GM12892 (cell line): ENCODE measurements at regions not wholly inside any gene's neighbourhood (a gene's known extent, or its start where the extent isn't known, plus 50 kb on each side); places are given as distances from the start of the nearest gene placed in this dataset.

Experiments
- DNase-seq: peaks from one replicate; pipeline ENCODE4 v3.0.0; 2011; ENCODE audit not compliant: insufficient read length
- FAIRE-seq: peaks from 2 replicates; lab custom pipeline; 2011; peaks lifted over from hg19 to GRCh38; lab: Jason Lieb, UNC
- POLR2A ChIP-seq: IDR thresholded peaks from 2 replicates; pipeline ENCODE4 v1.6.1; 2011; ENCODE audit warnings: low read depth, low read length, control low read depth
- POLR2AphosphoS5 ChIP-seq: IDR thresholded peaks from 2 replicates; pipeline ENCODE4 v1.6.1; 2011; ENCODE audit warnings: low read depth, low read length, control low read depth
- TAF1 ChIP-seq: IDR thresholded peaks from 2 replicates; pipeline ENCODE4 v1.6.1; 2011; ENCODE audit warnings: low read depth, mild to moderate bottlenecking, control low read depth, low read length, borderline replicate concordance

- no peak for FAIRE-seq
- no peak for TF ChIP-seq TAF1
- TF ChIP-seq POLR2AphosphoS5: no peak
- no peak for TF ChIP-seq POLR2A
- DNase-seq: no peak
These were observed 235.2 kb downstream of the ALDH8A1 start for GRCh38 chr6:134714679-134715078.

GRCh38 chr6:134714113-134714512 lies 235.8 kb downstream of the ALDH8A1 start:
- TF ChIP-seq TAF1 (no peak), POLR2A (no peak), POLR2AphosphoS5 (no peak)
- FAIRE-seq: no peak
- no peak for DNase-seq

- FAIRE-seq (no peak), DNase-seq (no peak)
- no peak for TF ChIP-seq POLR2AphosphoS5
- TF ChIP-seq TAF1: no peak
- no peak for TF ChIP-seq POLR2A
These were observed 237.6 kb downstream of the ALDH8A1 start for GRCh38 chr6:134712311-134712710.

- FAIRE-seq: no peak
- no peak for TF ChIP-seq TAF1
- no peak for TF ChIP-seq POLR2A
- no peak for DNase-seq
These were observed 241.8 kb downstream of the ALDH8A1 start for GRCh38 chr6:134708079-134708478.

GRCh38 chr6:134707342-134708031 lies 242.4 kb downstream of the ALDH8A1 start:
- FAIRE-seq (no peak), DNase-seq (no peak)
- TF ChIP-seq POLR2A (no peak), TAF1 (no peak), POLR2AphosphoS5 (no peak)

GRCh38 chr6:134706806-134707205 lies 243.1 kb downstream of the ALDH8A1 start:
- TF ChIP-seq TAF1 (no peak), POLR2A (no peak), POLR2AphosphoS5 (no peak)
- DNase-seq (no peak), FAIRE-seq (no peak)

GRCh38 chr6:134706153-134706552 lies 243.7 kb downstream of the ALDH8A1 start:
- FAIRE-seq (no peak), DNase-seq (no peak)
- TF ChIP-seq POLR2AphosphoS5 (no peak), POLR2A (no peak), TAF1 (no peak)

- FAIRE-seq (no peak), DNase-seq (no peak)
- TF ChIP-seq TAF1 (no peak), POLR2AphosphoS5 (no peak), POLR2A (no peak)
These were observed 246.7 kb downstream of the ALDH8A1 start for GRCh38 chr6:134703206-134703605.

- FAIRE-seq: no peak
- TF ChIP-seq POLR2AphosphoS5 (no peak), TAF1 (no peak), POLR2A (no peak)
- no peak for DNase-seq
These were observed 247.6 kb downstream of the ALDH8A1 start for GRCh38 chr6:134702279-134702678.

GRCh38 chr6:134701301-134701700 lies 248.6 kb downstream of the ALDH8A1 start:
- TF ChIP-seq TAF1: no peak
- TF ChIP-seq POLR2AphosphoS5: no peak
- no peak for TF ChIP-seq POLR2A
- DNase-seq (no peak), FAIRE-seq (no peak)

- TF ChIP-seq POLR2A (no peak), TAF1 (no peak), POLR2AphosphoS5 (no peak)
- FAIRE-seq: no peak
- no peak for DNase-seq
These were observed 251.7 kb downstream of the ALDH8A1 start for GRCh38 chr6:134698228-134698627.

GRCh38 chr6:134692008-134692407 lies 257.9 kb downstream of the ALDH8A1 start:
- DNase-seq (no peak), FAIRE-seq (no peak)
- TF ChIP-seq TAF1 (no peak), POLR2AphosphoS5 (no peak), POLR2A (no peak)

- no peak for DNase-seq
- TF ChIP-seq POLR2AphosphoS5: no peak
- TF ChIP-seq POLR2A: no peak
- no peak for TF ChIP-seq TAF1
- no peak for FAIRE-seq
These were observed 258.7 kb downstream of the ALDH8A1 start for GRCh38 chr6:134691180-134691579.
